ENCODE measurements at regions not wholly inside any gene's neighbourhood (a gene's known extent, or its start where the extent isn't known, plus 50 kb on each side); places are given as distances from the start of the nearest gene placed in this dataset.
"Not testable (repeated sequence)": the region's sequence is repeated elsewhere in the genome, so short reads cannot be mapped to it uniquely, and the experiment has no call there.

- peaks cover 3% of the 10 kb centered on the region for H3K27me3 ChIP-seq (ENCODE audit: control insufficient read depth, insufficient read depth, low read length)
- H3K9me3 Mint-ChIP-seq: peaks cover 0 to 2% (median 0%) of the 10 kb centered on the region in 7 donors
- no peak for ATAC-seq (ENCODE audit: low read depth in 2 of 2)
- no peaks in the 10 kb centered on the region for H3K4me1 ChIP-seq (ENCODE audit: control insufficient read depth, insufficient read depth, low read length, poor library complexity, severe bottlenecking)
- H3K27ac Mint-ChIP-seq: no peak overlapping the region
- no peaks in the 10 kb centered on the region for H3K27me3 Mint-ChIP-seq
- no peaks in the 10 kb centered on the region for H3K9me3 ChIP-seq (ENCODE audit: control insufficient read depth in 2 of 2, low read length in 2 of 2)
- no peak overlapping the region for H3K4me3 ChIP-seq (ENCODE audit: low read depth, low read length)
- H3K36me3 ChIP-seq (ENCODE audit: control insufficient read depth, insufficient read depth, low read length): no peaks in the 10 kb centered on the region
- no peak for DNase-seq
- no peaks in the 10 kb centered on the region for H3K36me3 Mint-ChIP-seq
- no peak overlapping the region for H3K4me3 Mint-ChIP-seq
- no peak overlapping the region for H3K27ac ChIP-seq (ENCODE audit: insufficient read depth, low read length, poor library complexity, severe bottlenecking)
- H3K4me1 Mint-ChIP-seq: no peaks in the 10 kb centered on the region
Measured at GRCh38 chr5:130773813-130774212, 391.2 kb downstream of the HINT1 start.

- no peak overlapping the region for H3K4me3 ChIP-seq (ENCODE audit: low read depth, low read length)
- no peaks in the 10 kb centered on the region for H3K4me1 Mint-ChIP-seq
- no peak for ATAC-seq (ENCODE audit: low read depth in 2 of 2)
- no peaks in the 10 kb centered on the region for H3K9me3 ChIP-seq (ENCODE audit: control insufficient read depth in 2 of 2, low read length in 2 of 2)
- H3K27ac Mint-ChIP-seq: no peak overlapping the region
- peaks cover 4% of the 10 kb centered on the region for H3K27me3 Mint-ChIP-seq
- no peak for DNase-seq
- H3K27me3 ChIP-seq (ENCODE audit: control insufficient read depth, insufficient read depth, low read length): no peaks in the 10 kb centered on the region
- no peaks in the 10 kb centered on the region for H3K4me1 ChIP-seq (ENCODE audit: control insufficient read depth, insufficient read depth, low read length, poor library complexity, severe bottlenecking)
- H3K4me3 Mint-ChIP-seq: no peak overlapping the region
- H3K27ac ChIP-seq (ENCODE audit: insufficient read depth, low read length, poor library complexity, severe bottlenecking): no peak overlapping the region
- H3K36me3 Mint-ChIP-seq: no peaks in the 10 kb centered on the region
- H3K9me3 Mint-ChIP-seq: peaks cover 0 to 3% (median 0%) of the 10 kb centered on the region in 7 donors
- no peaks in the 10 kb centered on the region for H3K36me3 ChIP-seq (ENCODE audit: control insufficient read depth, insufficient read depth, low read length)
Measured at GRCh38 chr5:130762031-130762430, 403.0 kb downstream of the HINT1 start.

GRCh38 chr5:130759061-130759460 lies 406.0 kb downstream of the HINT1 start:
- H3K9me3 ChIP-seq (ENCODE audit: control insufficient read depth in 2 of 2, low read length in 2 of 2): no peaks in the 10 kb centered on the region
- peak overlapping the region in 1 of 3 donors; percentile 35 for H3K27ac Mint-ChIP-seq
- ATAC-seq (ENCODE audit: low read depth in 2 of 2) (no peak), DNase-seq (no peak)
- no peaks in the 10 kb centered on the region for H3K27me3 Mint-ChIP-seq
- no peaks in the 10 kb centered on the region for H3K9me3 Mint-ChIP-seq
- H3K4me3 ChIP-seq (ENCODE audit: low read depth, low read length): no peak overlapping the region
- no peaks in the 10 kb centered on the region for H3K27me3 ChIP-seq (ENCODE audit: control insufficient read depth, insufficient read depth, low read length)
- no peak overlapping the region for H3K27ac ChIP-seq (ENCODE audit: insufficient read depth, low read length, poor library complexity, severe bottlenecking)
- no peaks in the 10 kb centered on the region for H3K4me1 ChIP-seq (ENCODE audit: control insufficient read depth, insufficient read depth, low read length, poor library complexity, severe bottlenecking)
- no peak overlapping the region for H3K4me3 Mint-ChIP-seq
- H3K36me3 ChIP-seq (ENCODE audit: control insufficient read depth, insufficient read depth, low read length): no peaks in the 10 kb centered on the region
- H3K36me3 Mint-ChIP-seq: no peaks in the 10 kb centered on the region
- no peaks in the 10 kb centered on the region for H3K4me1 Mint-ChIP-seq

GRCh38 chr5:130747556-130747955 lies 417.5 kb downstream of the HINT1 start:
- Mint-ChIP-seq H3K9me3 (peaks cover 0 to 5% (median 0%) of the 10 kb centered on the region in 7 donors), H3K4me1 (no peaks in the 10 kb centered on the region), H3K36me3 (no peaks in the 10 kb centered on the region), H3K4me3 (no peak overlapping the region), H3K27me3 (peaks cover 10% of the 10 kb centered on the region), H3K27ac (peak overlapping the region in 1 of 3 donors; percentile 34)
- ATAC-seq (ENCODE audit: low read depth in 2 of 2): no peak
- H3K9me3 ChIP-seq (ENCODE audit: control insufficient read depth in 2 of 2, low read length in 2 of 2): no peaks in the 10 kb centered on the region
- no peak overlapping the region for H3K27ac ChIP-seq (ENCODE audit: insufficient read depth, low read length, poor library complexity, severe bottlenecking)
- H3K36me3 ChIP-seq (ENCODE audit: control insufficient read depth, insufficient read depth, low read length): no peaks in the 10 kb centered on the region
- no peaks in the 10 kb centered on the region for H3K27me3 ChIP-seq (ENCODE audit: control insufficient read depth, insufficient read depth, low read length)
- H3K4me1 ChIP-seq (ENCODE audit: control insufficient read depth, insufficient read depth, low read length, poor library complexity, severe bottlenecking): no peaks in the 10 kb centered on the region
- DNase-seq: no peak
- H3K4me3 ChIP-seq (ENCODE audit: low read depth, low read length): no peak overlapping the region

- H3K27me3 ChIP-seq (ENCODE audit: control insufficient read depth, insufficient read depth, low read length); ATAC-seq (ENCODE audit: low read depth in 2 of 2); H3K36me3 ChIP-seq (ENCODE audit: control insufficient read depth, insufficient read depth, low read length); H3K27ac ChIP-seq (ENCODE audit: insufficient read depth, low read length, poor library complexity, severe bottlenecking); H3K9me3 ChIP-seq (ENCODE audit: control insufficient read depth in 2 of 2, low read length in 2 of 2); H3K4me3 ChIP-seq (ENCODE audit: low read depth, low read length); H3K4me1 Mint-ChIP-seq; H3K4me3 Mint-ChIP-seq; H3K4me1 ChIP-seq (ENCODE audit: control insufficient read depth, insufficient read depth, low read length, poor library complexity, severe bottlenecking); H3K27ac Mint-ChIP-seq; H3K9me3 Mint-ChIP-seq; H3K27me3 Mint-ChIP-seq; DNase-seq; H3K36me3 Mint-ChIP-seq: not testable (repeated sequence)
Measured at GRCh38 chr5:130746641-130747040, 418.4 kb downstream of the HINT1 start.

- Histone ChIP-seq H3K36me3 (ENCODE audit: control insufficient read depth, insufficient read depth, low read length) (no peaks in the 10 kb centered on the region), H3K4me1 (ENCODE audit: control insufficient read depth, insufficient read depth, low read length, poor library complexity, severe bottlenecking) (no peaks in the 10 kb centered on the region), H3K9me3 (ENCODE audit: control insufficient read depth in 2 of 2, low read length in 2 of 2) (peaks cover 0 to 9% of the 10 kb centered on the region in 2 experiments), H3K4me3 (ENCODE audit: low read depth, low read length) (no peak overlapping the region), H3K27me3 (ENCODE audit: control insufficient read depth, insufficient read depth, low read length) (peaks cover 2% of the 10 kb centered on the region), H3K27ac (ENCODE audit: insufficient read depth, low read length, poor library complexity, severe bottlenecking) (no peak overlapping the region)
- Mint-ChIP-seq H3K36me3 (no peaks in the 10 kb centered on the region), H3K27ac (no peak overlapping the region), H3K4me3 (no peak overlapping the region), H3K9me3 (peaks cover 0 to 9% (median 0%) of the 10 kb centered on the region in 7 donors), H3K27me3 (peaks cover 10% of the 10 kb centered on the region), H3K4me1 (no peaks in the 10 kb centered on the region)
- DNase-seq (no peak), ATAC-seq (ENCODE audit: low read depth in 2 of 2) (no peak)
Measured at GRCh38 chr5:130743092-130743491, 422.0 kb downstream of the HINT1 start.

GRCh38 chr5:130740047-130740569 lies 424.9 kb downstream of the HINT1 start:
- Histone ChIP-seq H3K4me3 (ENCODE audit: low read depth, low read length) (no peak overlapping the region), H3K27ac (ENCODE audit: insufficient read depth, low read length, poor library complexity, severe bottlenecking) (no peak overlapping the region), H3K9me3 (ENCODE audit: control insufficient read depth in 2 of 2, low read length in 2 of 2) (peaks cover 0 to 9% of the 10 kb centered on the region in 2 experiments), H3K4me1 (ENCODE audit: control insufficient read depth, insufficient read depth, low read length, poor library complexity, severe bottlenecking) (no peaks in the 10 kb centered on the region), H3K27me3 (ENCODE audit: control insufficient read depth, insufficient read depth, low read length) (peaks cover 2% of the 10 kb centered on the region), H3K36me3 (ENCODE audit: control insufficient read depth, insufficient read depth, low read length) (no peaks in the 10 kb centered on the region)
- no peak overlapping the region for H3K27ac Mint-ChIP-seq
- peaks cover 0 to 10% (median 0%) of the 10 kb centered on the region in 7 donors for H3K9me3 Mint-ChIP-seq
- DNase-seq: no peak
- H3K4me1 Mint-ChIP-seq: no peaks in the 10 kb centered on the region
- H3K27me3 Mint-ChIP-seq: peaks cover 7% of the 10 kb centered on the region
- H3K4me3 Mint-ChIP-seq: no peak overlapping the region
- no peak for ATAC-seq (ENCODE audit: low read depth in 2 of 2)
- H3K36me3 Mint-ChIP-seq: no peaks in the 10 kb centered on the region

- H3K4me3 ChIP-seq (ENCODE audit: low read depth, low read length): no peak overlapping the region
- no peak overlapping the region for H3K4me3 Mint-ChIP-seq
- H3K36me3 Mint-ChIP-seq: no peaks in the 10 kb centered on the region
- H3K4me1 ChIP-seq (ENCODE audit: control insufficient read depth, insufficient read depth, low read length, poor library complexity, severe bottlenecking): no peaks in the 10 kb centered on the region
- H3K36me3 ChIP-seq (ENCODE audit: control insufficient read depth, insufficient read depth, low read length): no peaks in the 10 kb centered on the region
- H3K9me3 ChIP-seq (ENCODE audit: control insufficient read depth in 2 of 2, low read length in 2 of 2): peaks cover 3 to 9% of the 10 kb centered on the region in 2 experiments
- peaks cover 5% of the 10 kb centered on the region for H3K27me3 Mint-ChIP-seq
- H3K27me3 ChIP-seq (ENCODE audit: control insufficient read depth, insufficient read depth, low read length): no peaks in the 10 kb centered on the region
- peaks cover 0 to 13% (median 7%) of the 10 kb centered on the region in 7 donors for H3K9me3 Mint-ChIP-seq
- no peak overlapping the region for H3K27ac ChIP-seq (ENCODE audit: insufficient read depth, low read length, poor library complexity, severe bottlenecking)
- ATAC-seq (ENCODE audit: low read depth in 2 of 2) (no peak), DNase-seq (no peak)
- H3K27ac Mint-ChIP-seq: no peak overlapping the region
- no peaks in the 10 kb centered on the region for H3K4me1 Mint-ChIP-seq
Measured at GRCh38 chr5:130731839-130732238, 433.2 kb downstream of the HINT1 start.
